ENCODE measurements at regions not wholly inside any gene's neighbourhood (a gene's known extent, or its start where the extent isn't known, plus 50 kb on each side); places are given as distances from the start of the nearest gene placed in this dataset.

DNA sequence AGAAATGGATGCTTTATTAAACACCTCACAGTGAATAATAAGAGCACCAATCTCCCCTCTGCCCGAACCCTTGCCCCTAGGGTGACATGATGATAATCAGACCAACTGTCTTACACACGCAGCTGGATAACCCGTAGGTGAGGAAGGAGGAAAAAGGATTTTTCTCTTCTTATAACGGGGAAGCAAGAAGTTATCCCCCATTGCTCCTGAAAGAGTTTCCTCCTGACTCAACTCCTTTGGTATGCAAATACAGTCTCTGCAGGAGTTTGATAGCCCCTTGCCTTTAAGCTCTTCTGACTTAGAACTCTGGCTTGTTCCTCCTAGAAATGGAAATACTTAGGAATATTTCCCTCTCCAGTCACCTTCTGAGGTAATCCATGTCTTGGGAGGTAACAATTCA, 455.8 kb downstream of the TMEM135 start:
- TF ChIP-seq, protein P1, sequence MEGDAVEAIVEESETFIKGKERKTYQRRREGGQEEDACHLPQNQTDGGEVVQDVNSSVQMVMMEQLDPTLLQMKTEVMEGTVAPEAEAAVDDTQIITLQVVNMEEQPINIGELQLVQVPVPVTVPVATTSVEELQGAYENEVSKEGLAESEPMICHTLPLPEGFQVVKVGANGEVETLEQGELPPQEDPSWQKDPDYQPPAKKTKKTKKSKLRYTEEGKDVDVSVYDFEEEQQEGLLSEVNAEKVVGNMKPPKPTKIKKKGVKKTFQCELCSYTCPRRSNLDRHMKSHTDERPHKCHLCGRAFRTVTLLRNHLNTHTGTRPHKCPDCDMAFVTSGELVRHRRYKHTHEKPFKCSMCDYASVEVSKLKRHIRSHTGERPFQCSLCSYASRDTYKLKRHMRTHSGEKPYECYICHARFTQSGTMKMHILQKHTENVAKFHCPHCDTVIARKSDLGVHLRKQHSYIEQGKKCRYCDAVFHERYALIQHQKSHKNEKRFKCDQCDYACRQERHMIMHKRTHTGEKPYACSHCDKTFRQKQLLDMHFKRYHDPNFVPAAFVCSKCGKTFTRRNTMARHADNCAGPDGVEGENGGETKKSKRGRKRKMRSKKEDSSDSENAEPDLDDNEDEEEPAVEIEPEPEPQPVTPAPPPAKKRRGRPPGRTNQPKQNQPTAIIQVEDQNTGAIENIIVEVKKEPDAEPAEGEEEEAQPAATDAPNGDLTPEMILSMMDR (IDR thresholded peaks at IDR 0.05): no peak
- TF ChIP-seq POLR2A (IDR thresholded peaks at IDR 0.05) (no peak), EP300 (IDR thresholded peaks at IDR 0.05) (no peak)

Measured in tibial nerve (tissue), 4 donors.